GM23338 (cell line): ENCODE measurements at regions not wholly inside any gene's neighbourhood (a gene's known extent, or its start where the extent isn't known, plus 50 kb on each side); places are given as distances from the start of the nearest gene placed in this dataset.

Source experiments
- ATAC-seq: fragments of 200-7000 bp; cut with Tn5 transposase; 3 replicates; pipeline ENCODE4 v1.9.1; 2020
- DNase-seq: peaks from one replicate; pipeline ENCODE4 v3.0.0-alpha.2; 2015; ENCODE audit warnings: low spot score
- H2AFZ ChIP-seq: fragments of 200-600 bp; sonication (generic); 2 replicates; pipeline ENCODE4 v1.8.0; 2016; ENCODE audit warnings: antibody characterized with exemption, mild to moderate bottlenecking, moderate library complexity
- H3F3A ChIP-seq: fragments of 200-600 bp; sonication (generic); replicated peaks from 2 replicates; pipeline ENCODE4 v1.8.0; 2017; ENCODE audit warnings: antibody characterized with exemption, mixed run types, low read depth
- H3K27ac ChIP-seq: fragments of 200-600 bp; sonication (generic); 2 replicates; pipeline ENCODE4 v1.6.1; 2016; ENCODE audit warnings: low read depth
- H3K27me3 ChIP-seq: fragments of 200-600 bp; sonication (generic); 2 replicates; pipeline ENCODE4 v1.8.0; 2016; ENCODE audit warnings: mild to moderate bottlenecking, mixed run types, moderate library complexity; ENCODE audit not compliant: insufficient read depth
- H3K36me3 ChIP-seq: fragments of 200-600 bp; sonication (generic); 2 replicates; pipeline ENCODE4 v1.8.0; 2016; ENCODE audit warnings: mild to moderate bottlenecking; ENCODE audit not compliant: insufficient read depth
- H3K4me1 ChIP-seq: fragments of 200-600 bp; sonication (generic); 2 replicates; pipeline ENCODE4 v1.8.0; 2016; ENCODE audit warnings: mild to moderate bottlenecking, moderate library complexity; ENCODE audit not compliant: insufficient read depth
- H3K4me2 ChIP-seq: fragments of 200-600 bp; sonication (generic); 2 replicates; pipeline ENCODE4 v1.7.1; 2017; ENCODE audit warnings: mixed run types
- H3K4me3 ChIP-seq: fragments of 200-600 bp; sonication (generic); 2 replicates; pipeline ENCODE4 v1.6.1; 2016; ENCODE audit warnings: mixed run types
- H3K79me2 ChIP-seq: fragments of 200-600 bp; sonication (generic); replicated peaks from 2 replicates; pipeline ENCODE4 v1.8.0; 2017; ENCODE audit warnings: mild to moderate bottlenecking; ENCODE audit not compliant: insufficient read depth
- H3K9me2 ChIP-seq: fragments of 200-600 bp; sonication (generic); 2 replicates; pipeline ENCODE4 v1.8.0; 2017; ENCODE audit not compliant: insufficient read depth
- H4K20me1 ChIP-seq: fragments of 200-600 bp; sonication (generic); replicated peaks from 2 replicates; pipeline ENCODE4 v1.8.0; 2017; ENCODE audit warnings: mild to moderate bottlenecking; ENCODE audit not compliant: insufficient read depth
- H3K27ac Mint-ChIP-seq: 2 replicates; pipeline ENCODE4 v1.8.0; 2020; ENCODE audit warnings: inconsistent platforms, mild to moderate bottlenecking, moderate library complexity, mixed read lengths
- H3K27me3 Mint-ChIP-seq: 3 replicates; pipeline ENCODE4 v1.8.0; 2022; ENCODE audit warnings: low read depth, mild to moderate bottlenecking, moderate library complexity, mixed read lengths, inconsistent platforms; ENCODE audit not compliant: insufficient read depth, poor library complexity
- H3K36me3 Mint-ChIP-seq: 3 replicates; pipeline ENCODE4 v1.8.0; 2021; ENCODE audit warnings: low read depth, mild to moderate bottlenecking, inconsistent platforms, moderate library complexity, mixed read lengths
- H3K4me1 Mint-ChIP-seq: 3 replicates; pipeline ENCODE4 v1.8.0; 2020; ENCODE audit warnings: mild to moderate bottlenecking, inconsistent platforms, mixed read lengths
- H3K4me3 Mint-ChIP-seq: 3 replicates; pipeline ENCODE4 v1.8.0; 2021; ENCODE audit warnings: moderate library complexity, mild to moderate bottlenecking, inconsistent platforms, mixed read lengths
- H3K9me3 Mint-ChIP-seq: 3 replicates; pipeline ENCODE4 v1.8.0; 2020; ENCODE audit warnings: moderate library complexity, mild to moderate bottlenecking, inconsistent platforms, mixed read lengths
- CREB1 ChIP-seq: fragments of 250-450 bp; sonication (Bioruptor Pico); IDR thresholded peaks from 2 replicates; pipeline ENCODE4 v1.5.0; 2020; ENCODE audit warnings: low read depth, mild to moderate bottlenecking, moderate library complexity
- CTCF ChIP-seq, 2 experiments: fragments of 200-600 bp in 1 of 2; sonication (generic) in 1 of 2; conservative IDR thresholded peaks; 2 replicates each; pipeline versions ENCODE4 v1.5.1 to v1.6.1; 2016 to 2017; ENCODE audit warnings: antibody characterized with exemption in 2 of 2, low read depth in 2 of 2, mild to moderate bottlenecking in 2 of 2, moderate library complexity in 1 of 2
- ETS1 ChIP-seq: IDR thresholded peaks from 2 replicates; pipeline ENCODE4 v1.6.1; 2016; ENCODE audit warnings: antibody characterized with exemption
- EZH2 ChIP-seq: fragments of 200-600 bp; sonication (generic); IDR thresholded peaks from one replicate; pipeline ENCODE4 v1.8.0; 2017; ENCODE audit warnings: antibody characterized with exemption, mild to moderate bottlenecking, low read depth; ENCODE audit not compliant: unreplicated experiment
- EZH2phosphoT487 ChIP-seq: fragments of 200-600 bp; sonication (generic); IDR thresholded peaks from one replicate; pipeline ENCODE4 v1.8.1; 2018; ENCODE audit warnings: antibody characterized with exemption; ENCODE audit not compliant: unreplicated experiment
- JUNB ChIP-seq: IDR thresholded peaks from one replicate; pipeline ENCODE4 v1.6.1; 2016; ENCODE audit warnings: antibody characterized with exemption; ENCODE audit not compliant: unreplicated experiment
- NANOG ChIP-seq: IDR thresholded peaks from 2 replicates; pipeline ENCODE4 v1.6.1; 2016; ENCODE audit warnings: antibody characterized with exemption, borderline replicate concordance
- POLR2AphosphoS5 ChIP-seq: IDR thresholded peaks from 2 replicates; pipeline ENCODE4 v1.6.1; 2016; ENCODE audit warnings: antibody characterized with exemption, low read depth
- REST ChIP-seq: IDR thresholded peaks from one replicate; pipeline ENCODE4 v1.6.1; 2018; ENCODE audit warnings: antibody characterized with exemption; ENCODE audit not compliant: unreplicated experiment
- STAT1 ChIP-seq: IDR thresholded peaks from one replicate; pipeline ENCODE4 v1.6.1; 2016; ENCODE audit warnings: antibody characterized with exemption; ENCODE audit not compliant: unreplicated experiment
- ZNF114 ChIP-seq: fragments of 250-450 bp; sonication (Bioruptor Pico); IDR thresholded peaks from 2 replicates; pipeline ENCODE4 v1.5.0; 2020; ENCODE audit warnings: mild to moderate bottlenecking, moderate library complexity
- ZNF331 ChIP-seq: fragments of 250-450 bp; sonication (Bioruptor Pico); IDR thresholded peaks from 2 replicates; pipeline ENCODE4 v1.5.0; 2020; ENCODE audit warnings: low read depth, mild to moderate bottlenecking, moderate library complexity
- ZNF462 ChIP-seq: fragments of 250-450 bp; sonication (Bioruptor Pico); IDR thresholded peaks from 2 replicates; pipeline ENCODE4 v1.5.0; 2020; ENCODE audit warnings: mild to moderate bottlenecking, moderate library complexity

GRCh38 chr2:4832642-4833041 is 859.5 kb upstream of the SOX11 start:
- no peaks in the 10 kb centered on the region for H3K79me2 ChIP-seq
- H3K4me2 ChIP-seq, result no peak overlapping the region
- H3K4me3 Mint-ChIP-seq, result no peak overlapping the region
- H3K9me2 ChIP-seq, result no peaks in the 10 kb centered on the region
- no peak overlapping the region for H2AFZ ChIP-seq
- peaks cover 3% of the 10 kb centered on the region for H3K27me3 Mint-ChIP-seq
- H3F3A ChIP-seq, result no peaks in the 10 kb centered on the region
- H3K4me1 ChIP-seq, result no peaks in the 10 kb centered on the region
- H3K36me3 ChIP-seq, result no peaks in the 10 kb centered on the region; the same call in 1 of the 2 replicates
- no peak for ATAC-seq
- no peaks in the 10 kb centered on the region for H4K20me1 ChIP-seq
- peaks cover 56% of the 10 kb centered on the region for H3K9me3 Mint-ChIP-seq
- no peak overlapping the region for H3K4me3 ChIP-seq
- no peaks in the 10 kb centered on the region for H3K27me3 ChIP-seq
- no peaks in the 10 kb centered on the region for H3K4me1 Mint-ChIP-seq
- peaks cover 8% of the 10 kb centered on the region; the same call in 2 of the 3 replicates for H3K36me3 Mint-ChIP-seq
- H3K27ac ChIP-seq, result no peak overlapping the region
- H3K27ac Mint-ChIP-seq, result no peak overlapping the region
- no peak for DNase-seq
- no peak for TF ChIP-seq ZNF462 (CRISPR knock-in tag)
- TF ChIP-seq POLR2AphosphoS5, result no peak
- no peak for TF ChIP-seq ZNF114 (CRISPR knock-in tag)
- no peak for TF ChIP-seq CTCF (conservative IDR thresholded peaks at IDR 0.05; ENCODE audit: low read depth in 2 of 2)
- no peak for TF ChIP-seq EZH2
- TF ChIP-seq JUNB, result no peak
- no peak for TF ChIP-seq ETS1
- no peak for TF ChIP-seq ZNF331 (CRISPR knock-in tag)
- TF ChIP-seq NANOG, result no peak
- TF ChIP-seq CREB1 (CRISPR knock-in tag), result no peak
- no peak for TF ChIP-seq STAT1
- TF ChIP-seq EZH2phosphoT487, result no peak
- TF ChIP-seq REST, result no peak
